ENCODE measurements at regions not wholly inside any gene's neighbourhood (a gene's known extent, or its start where the extent isn't known, plus 50 kb on each side); places are given as distances from the start of the nearest gene placed in this dataset.

DNA sequence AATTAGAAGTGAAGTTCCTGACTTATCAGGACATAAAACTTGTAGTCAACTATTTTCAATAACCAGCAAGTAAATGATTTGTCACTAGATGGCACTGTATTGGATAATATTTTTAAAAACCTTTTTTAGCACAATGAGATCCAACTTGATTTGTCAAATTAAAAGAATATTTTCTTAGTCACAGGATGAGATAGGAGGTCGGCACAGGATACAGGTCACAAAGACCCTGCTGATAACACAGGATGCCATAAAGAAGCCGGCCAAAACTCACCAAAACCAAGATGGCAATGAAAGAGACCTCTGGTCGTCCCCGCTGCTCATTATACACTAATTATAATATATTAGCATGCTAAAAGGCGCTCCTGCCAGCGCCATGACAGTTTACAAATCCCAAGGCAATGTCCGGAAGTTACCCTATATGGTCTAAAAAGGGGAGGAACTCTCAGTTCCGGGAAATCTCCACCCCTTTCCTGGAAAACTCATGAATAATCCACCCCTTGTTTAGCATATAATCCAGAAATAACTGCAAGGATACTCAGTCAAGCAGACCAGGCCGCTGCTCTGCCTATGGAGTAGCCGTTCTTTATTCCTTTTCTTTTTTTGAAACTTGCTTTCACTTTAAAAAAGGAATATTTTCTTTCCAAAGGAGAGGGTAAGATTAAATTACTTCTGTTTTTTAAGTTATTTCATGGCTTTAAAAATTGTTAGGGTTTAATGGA, 255.7 kb upstream of the MKLN1 start:
- TF ChIP-seq KLF7 (tag by site-specific recombination; IDR thresholded peaks at IDR 0.05; ENCODE audit: borderline replicate concordance): no peak
- no peak for TF ChIP-seq ZSCAN16 (tag by site-specific recombination; IDR thresholded peaks at IDR 0.05)

Data from HEK293 (cell line).